ENCODE measurements at regions not wholly inside any gene's neighbourhood (a gene's known extent, or its start where the extent isn't known, plus 50 kb on each side); places are given as distances from the start of the nearest gene placed in this dataset.

GRCh38 chr4:59727745-59728144, 1472.4 kb upstream of the ADGRL3 start:
- H3K27me3 ChIP-seq (ENCODE audit: insufficient read depth, low read length): no peaks in the 10 kb centered on the region

More at GRCh38 chr4:59727745-59728144, 1472.4 kb upstream of the ADGRL3 start:
- H3K79me2 ChIP-seq (ENCODE audit: insufficient read depth, low read length): no peaks in the 10 kb centered on the region
- no peak overlapping the region for H2AFZ ChIP-seq (ENCODE audit: low read length)
- no peaks in the 10 kb centered on the region for H4K20me1 ChIP-seq (ENCODE audit: control insufficient read depth, insufficient read depth, insufficient read length)
- no peak overlapping the region for H3T11ph ChIP-seq (ENCODE audit: low read length)
- H3K4me1 ChIP-seq (ENCODE audit: insufficient read depth, low read length): no peaks in the 10 kb centered on the region
- H3K56ac ChIP-seq (ENCODE audit: insufficient read length, low read depth, low read length): no peak overlapping the region
- no peak overlapping the region for H2BK20ac ChIP-seq (ENCODE audit: low read depth, low read length, poor library complexity, severe bottlenecking)
- H2BK120ac ChIP-seq (ENCODE audit: low read depth, low read length, poor library complexity, severe bottlenecking): no peak overlapping the region
- no peaks in the 10 kb centered on the region for H3K23me2 ChIP-seq (ENCODE audit: insufficient read length, low read depth, low read length, poor library complexity, severe bottlenecking)
- Mint-ChIP-seq H3K4me1 (no peaks in the 10 kb centered on the region), H3K27me3 (ENCODE audit: low read depth) (no peaks in the 10 kb centered on the region; the same call in 1 of the 2 replicates), H3K9me3 (peaks cover 12 to 14% of the 10 kb centered on the region in 2 experiments), H3K27ac (no peak overlapping the region), H3K36me3 (ENCODE audit: insufficient read depth in 1 of 3, low read depth in 3 of 3) (peaks cover 2 to 12% (median 6%) of the 10 kb centered on the region in 3 experiments; a peak in 6 of 7 replicates), H3K4me3 (no peak overlapping the region)
- no peak for DNase-seq
- TF ChIP-seq, protein P1, sequence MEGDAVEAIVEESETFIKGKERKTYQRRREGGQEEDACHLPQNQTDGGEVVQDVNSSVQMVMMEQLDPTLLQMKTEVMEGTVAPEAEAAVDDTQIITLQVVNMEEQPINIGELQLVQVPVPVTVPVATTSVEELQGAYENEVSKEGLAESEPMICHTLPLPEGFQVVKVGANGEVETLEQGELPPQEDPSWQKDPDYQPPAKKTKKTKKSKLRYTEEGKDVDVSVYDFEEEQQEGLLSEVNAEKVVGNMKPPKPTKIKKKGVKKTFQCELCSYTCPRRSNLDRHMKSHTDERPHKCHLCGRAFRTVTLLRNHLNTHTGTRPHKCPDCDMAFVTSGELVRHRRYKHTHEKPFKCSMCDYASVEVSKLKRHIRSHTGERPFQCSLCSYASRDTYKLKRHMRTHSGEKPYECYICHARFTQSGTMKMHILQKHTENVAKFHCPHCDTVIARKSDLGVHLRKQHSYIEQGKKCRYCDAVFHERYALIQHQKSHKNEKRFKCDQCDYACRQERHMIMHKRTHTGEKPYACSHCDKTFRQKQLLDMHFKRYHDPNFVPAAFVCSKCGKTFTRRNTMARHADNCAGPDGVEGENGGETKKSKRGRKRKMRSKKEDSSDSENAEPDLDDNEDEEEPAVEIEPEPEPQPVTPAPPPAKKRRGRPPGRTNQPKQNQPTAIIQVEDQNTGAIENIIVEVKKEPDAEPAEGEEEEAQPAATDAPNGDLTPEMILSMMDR (conservative IDR thresholded peaks at IDR 0.05): no peak
- H3K4me2 ChIP-seq (ENCODE audit: insufficient read depth, insufficient read length, low read length): no peak overlapping the region
- no peak overlapping the region for H2AK5ac ChIP-seq (ENCODE audit: insufficient read length, low read length)
- no peak overlapping the region for H3K23ac ChIP-seq (ENCODE audit: insufficient read length, low read depth, low read length)
- no peak overlapping the region for H3K4ac ChIP-seq (ENCODE audit: low read depth, low read length)
- H3K9me3 ChIP-seq (ENCODE audit: control insufficient read depth, low read depth, low read length): no peaks in the 10 kb centered on the region
- no peak overlapping the region for H3K27ac ChIP-seq (ENCODE audit: insufficient read length, low read depth, low read length)
- no peak overlapping the region for H3K14ac ChIP-seq (ENCODE audit: insufficient read depth, low read length)
- H4K5ac ChIP-seq (ENCODE audit: insufficient read length, low read depth, low read length): no peak overlapping the region
- H4K8ac ChIP-seq (replicated peaks; ENCODE audit: insufficient read length, low read depth, low read length): no peak overlapping the region
- no peak overlapping the region for H3K9ac ChIP-seq (ENCODE audit: extremely low read depth, insufficient read length, low read length)
- no CpG with 5 or more reads among the region's 1 CpG for WGBS (ENCODE audit: extremely low coverage, insufficient read length, low lambda C conversion rate)
- H2BK12ac ChIP-seq (ENCODE audit: insufficient read length, low read depth, low read length): no peak overlapping the region
- H4K91ac ChIP-seq (ENCODE audit: insufficient read length, low read depth, low read length): no peak overlapping the region
- H3K18ac ChIP-seq (ENCODE audit: insufficient read length, low read depth, low read length): no peak overlapping the region
- no peak overlapping the region for H2BK5ac ChIP-seq (ENCODE audit: insufficient read length, low read length)
- H2BK15ac ChIP-seq (ENCODE audit: low read depth, low read length): no peak overlapping the region
- H3K79me1 ChIP-seq (ENCODE audit: insufficient read depth, low read depth, low read length, poor library complexity, severe bottlenecking): no peaks in the 10 kb centered on the region

Measured in H9 (cell line).